ENCODE measurements at regions not wholly inside any gene's neighbourhood (a gene's known extent, or its start where the extent isn't known, plus 50 kb on each side); places are given as distances from the start of the nearest gene placed in this dataset.

DNA sequence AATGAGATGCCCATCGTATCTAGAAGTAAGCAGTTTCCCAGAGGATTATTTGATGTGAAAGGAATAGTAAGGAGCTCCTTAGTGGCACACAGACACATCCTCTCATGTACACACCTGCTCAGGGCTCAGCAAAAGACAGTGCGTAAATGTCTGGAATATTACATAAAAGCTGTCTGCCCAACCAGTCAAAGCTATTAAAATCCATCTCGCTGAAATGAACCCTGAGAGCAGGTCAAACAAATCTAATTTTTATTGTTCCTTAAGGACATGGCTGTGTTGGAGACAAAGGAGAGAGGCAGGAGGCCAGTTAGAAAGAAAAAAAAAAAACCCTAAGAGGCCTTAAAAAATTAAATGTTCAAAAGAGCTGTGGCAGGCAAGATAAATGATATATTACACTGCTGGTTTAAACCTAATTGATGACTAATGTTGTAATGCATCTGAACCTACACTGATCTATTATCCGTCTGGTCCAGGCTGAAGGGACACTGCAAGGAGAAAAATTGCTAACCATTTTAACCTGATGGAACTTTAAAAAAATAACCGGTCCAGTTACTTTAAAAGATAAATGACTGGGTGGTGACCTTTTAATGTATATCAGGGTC, 58.5 kb upstream of the FGGY start:
- no peaks in the 10 kb centered on the region for H3K9me3 ChIP-seq (ENCODE audit: insufficient read depth, low read depth, low read length)
- H4K20me1 ChIP-seq (ENCODE audit: insufficient read depth, low read length) = no peaks in the 10 kb centered on the region
- no peak overlapping the region for H3K27ac ChIP-seq (ENCODE audit: low read depth, low read length)
- H3K9ac ChIP-seq (ENCODE audit: low read length) = no peak overlapping the region
- no peak overlapping the region for H2AFZ ChIP-seq (ENCODE audit: low read depth, low read length)
- no peak overlapping the region for H3K4me2 ChIP-seq (ENCODE audit: low read length)
- Mint-ChIP-seq H3K4me3 (ENCODE audit: unreplicated experiment) (no peak overlapping the region), H3K27ac (ENCODE audit: unreplicated experiment) (no peak overlapping the region), H3K4me1 (ENCODE audit: low read depth, unreplicated experiment) (peaks cover 9% of the 10 kb centered on the region), H3K9me3 (ENCODE audit: unreplicated experiment) (no peaks in the 10 kb centered on the region), H3K27me3 (ENCODE audit: low read depth, unreplicated experiment) (no peaks in the 10 kb centered on the region), H3K36me3 (ENCODE audit: low read depth, unreplicated experiment) (no peaks in the 10 kb centered on the region)
- no peaks in the 10 kb centered on the region for H3K36me3 ChIP-seq (ENCODE audit: insufficient read depth, low read length)
- peaks cover 5% of the 10 kb centered on the region for H3K4me1 ChIP-seq (ENCODE audit: insufficient read depth, low read length)
- TF ChIP-seq EZH2 (IDR thresholded peaks at IDR 0.05; ENCODE audit: insufficient read depth, low read length) = no peak
- TF ChIP-seq, protein P1, sequence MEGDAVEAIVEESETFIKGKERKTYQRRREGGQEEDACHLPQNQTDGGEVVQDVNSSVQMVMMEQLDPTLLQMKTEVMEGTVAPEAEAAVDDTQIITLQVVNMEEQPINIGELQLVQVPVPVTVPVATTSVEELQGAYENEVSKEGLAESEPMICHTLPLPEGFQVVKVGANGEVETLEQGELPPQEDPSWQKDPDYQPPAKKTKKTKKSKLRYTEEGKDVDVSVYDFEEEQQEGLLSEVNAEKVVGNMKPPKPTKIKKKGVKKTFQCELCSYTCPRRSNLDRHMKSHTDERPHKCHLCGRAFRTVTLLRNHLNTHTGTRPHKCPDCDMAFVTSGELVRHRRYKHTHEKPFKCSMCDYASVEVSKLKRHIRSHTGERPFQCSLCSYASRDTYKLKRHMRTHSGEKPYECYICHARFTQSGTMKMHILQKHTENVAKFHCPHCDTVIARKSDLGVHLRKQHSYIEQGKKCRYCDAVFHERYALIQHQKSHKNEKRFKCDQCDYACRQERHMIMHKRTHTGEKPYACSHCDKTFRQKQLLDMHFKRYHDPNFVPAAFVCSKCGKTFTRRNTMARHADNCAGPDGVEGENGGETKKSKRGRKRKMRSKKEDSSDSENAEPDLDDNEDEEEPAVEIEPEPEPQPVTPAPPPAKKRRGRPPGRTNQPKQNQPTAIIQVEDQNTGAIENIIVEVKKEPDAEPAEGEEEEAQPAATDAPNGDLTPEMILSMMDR (IDR thresholded peaks at IDR 0.05; ENCODE audit: insufficient read depth, low read depth, low read length) = no peak
- H3K27me3 ChIP-seq (ENCODE audit: insufficient read depth, low read length) = no peaks in the 10 kb centered on the region
- H3K79me2 ChIP-seq (ENCODE audit: insufficient read depth, low read length) = no peaks in the 10 kb centered on the region
- DNase-seq (ENCODE audit: low read depth) (peak; percentile 40), FAIRE-seq (peak; percentile 59)
- no peak overlapping the region for H3K4me3 ChIP-seq (ENCODE audit: insufficient read depth, low read depth, low read length)

- Mint-ChIP-seq H3K27me3 (ENCODE audit: low read depth, unreplicated experiment) (no peaks in the 10 kb centered on the region), H3K9me3 (ENCODE audit: unreplicated experiment) (no peaks in the 10 kb centered on the region), H3K27ac (ENCODE audit: unreplicated experiment) (no peak overlapping the region), H3K4me1 (ENCODE audit: low read depth, unreplicated experiment) (peaks cover 9% of the 10 kb centered on the region), H3K36me3 (ENCODE audit: low read depth, unreplicated experiment) (no peaks in the 10 kb centered on the region), H3K4me3 (ENCODE audit: unreplicated experiment) (no peak overlapping the region)
- DNase-seq (ENCODE audit: low read depth) = no peak
- H3K27ac ChIP-seq (ENCODE audit: low read depth, low read length) = no peak overlapping the region
- no peak overlapping the region for H3K4me2 ChIP-seq (ENCODE audit: low read length)
- no peak overlapping the region for H2AFZ ChIP-seq (ENCODE audit: low read depth, low read length)
- no peaks in the 10 kb centered on the region for H3K27me3 ChIP-seq (ENCODE audit: insufficient read depth, low read length)
- H4K20me1 ChIP-seq (ENCODE audit: insufficient read depth, low read length) = no peaks in the 10 kb centered on the region
- FAIRE-seq = no peak
- H3K4me3 ChIP-seq (ENCODE audit: insufficient read depth, low read depth, low read length) = no peak overlapping the region
- no peak for TF ChIP-seq EZH2 (IDR thresholded peaks at IDR 0.05; ENCODE audit: insufficient read depth, low read length)
- TF ChIP-seq, protein P1 (IDR thresholded peaks at IDR 0.05; ENCODE audit: insufficient read depth, low read depth, low read length) = no peak
- H3K9ac ChIP-seq (ENCODE audit: low read length) = no peak overlapping the region
- H3K36me3 ChIP-seq (ENCODE audit: insufficient read depth, low read length) = no peaks in the 10 kb centered on the region
- H3K9me3 ChIP-seq (ENCODE audit: insufficient read depth, low read depth, low read length) = no peaks in the 10 kb centered on the region
- H3K4me1 ChIP-seq (ENCODE audit: insufficient read depth, low read length) = peaks cover 5% of the 10 kb centered on the region
- H3K79me2 ChIP-seq (ENCODE audit: insufficient read depth, low read length) = no peaks in the 10 kb centered on the region
Measured at GRCh38 chr1:59238993-59239392, 57.9 kb upstream of the FGGY start.

- Mint-ChIP-seq H3K4me3 (ENCODE audit: unreplicated experiment) (no peak overlapping the region), H3K4me1 (ENCODE audit: low read depth, unreplicated experiment) (peaks cover 4% of the 10 kb centered on the region), H3K27ac (ENCODE audit: unreplicated experiment) (no peak overlapping the region), H3K27me3 (ENCODE audit: low read depth, unreplicated experiment) (no peaks in the 10 kb centered on the region), H3K36me3 (ENCODE audit: low read depth, unreplicated experiment) (no peaks in the 10 kb centered on the region), H3K9me3 (ENCODE audit: unreplicated experiment) (peaks cover 11% of the 10 kb centered on the region)
- Histone ChIP-seq H3K9ac (ENCODE audit: low read length) (no peak overlapping the region), H3K4me2 (ENCODE audit: low read length) (no peak overlapping the region), H3K79me2 (ENCODE audit: insufficient read depth, low read length) (no peaks in the 10 kb centered on the region), H3K36me3 (ENCODE audit: insufficient read depth, low read length) (no peaks in the 10 kb centered on the region), H2AFZ (ENCODE audit: low read depth, low read length) (no peak overlapping the region), H3K27ac (ENCODE audit: low read depth, low read length) (no peak overlapping the region), H3K4me1 (ENCODE audit: insufficient read depth, low read length) (peaks cover 5% of the 10 kb centered on the region), H4K20me1 (ENCODE audit: insufficient read depth, low read length) (no peaks in the 10 kb centered on the region), H3K9me3 (ENCODE audit: insufficient read depth, low read depth, low read length) (no peaks in the 10 kb centered on the region), H3K4me3 (ENCODE audit: insufficient read depth, low read depth, low read length) (no peak overlapping the region), H3K27me3 (ENCODE audit: insufficient read depth, low read length) (no peaks in the 10 kb centered on the region)
- DNase-seq (ENCODE audit: low read depth) (no peak), FAIRE-seq (no peak)
- TF ChIP-seq EZH2 (IDR thresholded peaks at IDR 0.05; ENCODE audit: insufficient read depth, low read length) = no peak
- TF ChIP-seq, protein P1 (IDR thresholded peaks at IDR 0.05; ENCODE audit: insufficient read depth, low read depth, low read length) = no peak
Measured at GRCh38 chr1:59241909-59242308, 55.0 kb upstream of the FGGY start.

Data from astrocyte (in vitro differentiated cells and primary cell).